DND-41 (cell line): ENCODE measurements at regions not wholly inside any gene's neighbourhood (a gene's known extent, or its start where the extent isn't known, plus 50 kb on each side); places are given as distances from the start of the nearest gene placed in this dataset.

Experiments used
- CTCF ChIP-seq: IDR thresholded peaks from 2 replicates; pipeline ENCODE4 v1.5.1; 2012; ENCODE audit warnings: borderline replicate concordance, low read length, moderate library complexity, mild to moderate bottlenecking; ENCODE audit not compliant: poor library complexity, severe bottlenecking; ENCODE audit errors: extremely low read depth
- EZH2 ChIP-seq: IDR thresholded peaks from 3 replicates; pipeline ENCODE4 v1.6.1; 2012; ENCODE audit warnings: borderline replicate concordance, low read depth, mild to moderate bottlenecking, moderate library complexity, low read length, inconsistent platforms; ENCODE audit not compliant: severe bottlenecking

DNA sequence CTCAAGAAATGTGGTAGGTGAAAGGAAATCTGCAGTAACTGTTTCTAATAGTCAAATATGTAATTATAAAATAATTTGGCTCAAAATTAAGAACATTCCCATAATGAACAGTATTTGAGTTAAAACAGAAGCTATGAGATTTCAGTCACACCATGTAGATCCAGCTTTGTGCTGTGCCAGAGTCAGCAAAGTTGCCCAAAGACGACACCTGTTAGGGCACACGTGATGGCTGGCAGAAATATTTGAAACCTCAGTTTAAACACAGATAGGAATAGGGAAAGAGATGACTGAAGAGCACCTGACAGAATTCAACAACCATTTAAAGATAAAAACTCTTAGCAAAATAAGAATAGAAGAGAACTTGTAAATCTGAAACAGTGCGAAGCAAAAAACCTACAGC, 129.3 kb downstream of the CD83 start:
- TF ChIP-seq CTCF, result no peak
- no peak for TF ChIP-seq EZH2
